ENCODE measurements at regions not wholly inside any gene's neighbourhood (a gene's known extent, or its start where the extent isn't known, plus 50 kb on each side); places are given as distances from the start of the nearest gene placed in this dataset.

- no peak overlapping the region for H3K27ac ChIP-seq (ENCODE audit: control insufficient read depth, insufficient read depth, low read length)
- DNase-seq (ENCODE audit: low read depth, low spot score) (no peak), FAIRE-seq (no peak)
- H3K79me2 ChIP-seq (ENCODE audit: control insufficient read depth, insufficient read depth, low read length): no peaks in the 10 kb centered on the region
- dilution Hi-C loops (cut with MboI; ENCODE audit: extremely low pct_ligation_motif_present, low sequenced_read_pairs): no loop called here
- H3K9me3 ChIP-seq (ENCODE audit: control insufficient read depth, low read depth, low read length): no peaks in the 10 kb centered on the region
- no peak overlapping the region for H3K4me3 ChIP-seq (ENCODE audit: control insufficient read depth in 2 of 3, extremely low read depth in 1 of 3, insufficient read depth in 2 of 3, low read depth in 1 of 3, low read length in 3 of 3)
- no peaks in the 10 kb centered on the region for H4K20me1 ChIP-seq (ENCODE audit: control insufficient read depth, extremely low read depth, insufficient read depth, low read length)
- H3K4me2 ChIP-seq (ENCODE audit: control insufficient read depth, extremely low read depth, insufficient read depth, low read depth, low read length): no peak overlapping the region
- TF ChIP-seq CTCF (optimal IDR thresholded peaks at IDR 0.05 in 1 of 3, IDR thresholded peaks at IDR 0.05 in 1 of 3, conservative IDR thresholded peaks at IDR 0.05 in 1 of 3; ENCODE audit: extremely low read depth in 1 of 3, insufficient read depth in 2 of 3, low read length in 3 of 3) (no peak), EZH2 (IDR thresholded peaks at IDR 0.05; ENCODE audit: low read length) (no peak)
- H2AFZ ChIP-seq (ENCODE audit: control insufficient read depth, low read length): no peak overlapping the region
- no peak overlapping the region for H3K9ac ChIP-seq (ENCODE audit: control insufficient read depth, extremely low read depth, insufficient read depth, low read length)
- no peaks in the 10 kb centered on the region for H3K36me3 ChIP-seq (ENCODE audit: control insufficient read depth in 2 of 2, extremely low read depth in 1 of 2, insufficient read depth in 2 of 2, low read length in 2 of 2)
- no peaks in the 10 kb centered on the region for H3K27me3 ChIP-seq (ENCODE audit: control insufficient read depth, extremely low read depth, insufficient read depth, low read length)
- H3K9me1 ChIP-seq (ENCODE audit: control insufficient read depth, extremely low read depth, insufficient read depth, low read length): no peaks in the 10 kb centered on the region
- no peaks in the 10 kb centered on the region for H3K4me1 ChIP-seq (ENCODE audit: control insufficient read depth, extremely low read depth, insufficient read depth, low read length)
Observed at GRCh38 chr13:40043764-40044163, 388.3 kb downstream of the COG6 start.

- DNase-seq (ENCODE audit: low read depth, low spot score) (no peak), FAIRE-seq (no peak)
- H3K79me2 ChIP-seq (ENCODE audit: control insufficient read depth, insufficient read depth, low read length): no peaks in the 10 kb centered on the region
- no peaks in the 10 kb centered on the region for H4K20me1 ChIP-seq (ENCODE audit: control insufficient read depth, extremely low read depth, insufficient read depth, low read length)
- no peak overlapping the region for H3K27ac ChIP-seq (ENCODE audit: control insufficient read depth, insufficient read depth, low read length)
- no peaks in the 10 kb centered on the region for H3K9me1 ChIP-seq (ENCODE audit: control insufficient read depth, extremely low read depth, insufficient read depth, low read length)
- dilution Hi-C loops (cut with MboI; ENCODE audit: extremely low pct_ligation_motif_present, low sequenced_read_pairs): no loop called here
- H3K4me3 ChIP-seq (ENCODE audit: control insufficient read depth in 2 of 3, extremely low read depth in 1 of 3, insufficient read depth in 2 of 3, low read depth in 1 of 3, low read length in 3 of 3): no peak overlapping the region
- H3K36me3 ChIP-seq (ENCODE audit: control insufficient read depth in 2 of 2, extremely low read depth in 1 of 2, insufficient read depth in 2 of 2, low read length in 2 of 2): no peaks in the 10 kb centered on the region
- no peak overlapping the region for H3K9ac ChIP-seq (ENCODE audit: control insufficient read depth, extremely low read depth, insufficient read depth, low read length)
- no peaks in the 10 kb centered on the region for H3K27me3 ChIP-seq (ENCODE audit: control insufficient read depth, extremely low read depth, insufficient read depth, low read length)
- H2AFZ ChIP-seq (ENCODE audit: control insufficient read depth, low read length): no peak overlapping the region
- no peaks in the 10 kb centered on the region for H3K9me3 ChIP-seq (ENCODE audit: control insufficient read depth, low read depth, low read length)
- H3K4me2 ChIP-seq (ENCODE audit: control insufficient read depth, extremely low read depth, insufficient read depth, low read depth, low read length): no peak overlapping the region
- TF ChIP-seq EZH2 (IDR thresholded peaks at IDR 0.05; ENCODE audit: low read length) (no peak), CTCF (optimal IDR thresholded peaks at IDR 0.05 in 1 of 3, IDR thresholded peaks at IDR 0.05 in 1 of 3, conservative IDR thresholded peaks at IDR 0.05 in 1 of 3; ENCODE audit: extremely low read depth in 1 of 3, insufficient read depth in 2 of 3, low read length in 3 of 3) (no peak)
- no peaks in the 10 kb centered on the region for H3K4me1 ChIP-seq (ENCODE audit: control insufficient read depth, extremely low read depth, insufficient read depth, low read length)
Observed at GRCh38 chr13:40047322-40047771, 391.9 kb downstream of the COG6 start.

Data from keratinocyte (primary cell).